HG02852 (cell line): ENCODE measurements at regions not wholly inside any gene's neighbourhood (a gene's known extent, or its start where the extent isn't known, plus 50 kb on each side); places are given as distances from the start of the nearest gene placed in this dataset.
"Not testable (repeated sequence)": the region's sequence is repeated elsewhere in the genome, so short reads cannot be mapped to it uniquely, and the experiment has no call there.

Source experiments
- ATAC-seq: cut with Tn5 transposase; IDR thresholded peaks from one replicate; pipeline ENCODE4 v1.9.1; 2021; ENCODE audit warnings: mild to moderate bottlenecking, moderate library complexity; ENCODE audit not compliant: unreplicated experiment

GRCh38 chr2:111385226-111385957, 264.7 kb downstream of the BCL2L11 start:
- ATAC-seq: not testable (repeated sequence)

GRCh38 chr2:111390605-111391004, 269.9 kb downstream of the BCL2L11 start:
- ATAC-seq: not testable (repeated sequence)

GRCh38 chr2:111395350-111396128, 274.8 kb downstream of the BCL2L11 start:
- ATAC-seq: not testable (repeated sequence)

- not testable (repeated sequence) for ATAC-seq
Observed at GRCh38 chr2:111400598-111401253, 280.0 kb downstream of the BCL2L11 start.

GRCh38 chr2:111401270-111402140, 280.8 kb downstream of the BCL2L11 start:
- peak; percentile 52 for ATAC-seq

- ATAC-seq: not testable (repeated sequence)
Observed at GRCh38 chr2:111402450-111402849, 281.7 kb downstream of the BCL2L11 start.

GRCh38 chr2:111403287-111403686, 282.6 kb downstream of the BCL2L11 start:
- not testable (repeated sequence) for ATAC-seq

GRCh38 chr2:111406616-111407015, 285.9 kb downstream of the BCL2L11 start:
- ATAC-seq: not testable (repeated sequence)

GRCh38 chr2:111407632-111408194, 287.0 kb downstream of the BCL2L11 start:
- not testable (repeated sequence) for ATAC-seq

- ATAC-seq: not testable (repeated sequence)
Observed at GRCh38 chr2:111410868-111411406, 290.2 kb downstream of the BCL2L11 start.

GRCh38 chr2:111411867-111412681, 291.4 kb downstream of the BCL2L11 start:
- not testable (repeated sequence) for ATAC-seq

GRCh38 chr2:111412841-111413650, 292.3 kb downstream of the BCL2L11 start:
- not testable (repeated sequence) for ATAC-seq

- ATAC-seq: not testable (repeated sequence)
Observed at GRCh38 chr2:111413950-111414349, 293.2 kb downstream of the BCL2L11 start.

GRCh38 chr2:111415765-111416743, 295.3 kb downstream of the BCL2L11 start:
- ATAC-seq: not testable (repeated sequence)

- ATAC-seq: not testable (repeated sequence)
Observed at GRCh38 chr2:111417026-111417425, 296.3 kb downstream of the BCL2L11 start.

- ATAC-seq: not testable (repeated sequence)
Observed at GRCh38 chr2:111418091-111418875, 297.6 kb downstream of the BCL2L11 start.
